Loucy (cell line): ENCODE measurements at regions not wholly inside any gene's neighbourhood (a gene's known extent, or its start where the extent isn't known, plus 50 kb on each side); places are given as distances from the start of the nearest gene placed in this dataset.

Experiments used
- H2AFZ ChIP-seq: fragments of 200-600 bp; sonication (generic); 2 replicates; pipeline ENCODE4 v1.6.0; 2016; ENCODE audit warnings: antibody characterized with exemption, mild to moderate bottlenecking, low read length, moderate library complexity
- H3F3A ChIP-seq: fragments of 200-600 bp; 2 replicates; pipeline ENCODE4 v1.6.0; 2016; ENCODE audit warnings: antibody characterized with exemption, low read depth, mild to moderate bottlenecking
- H3K27me3 ChIP-seq: fragments of 200-600 bp; sonication (generic); 2 replicates; pipeline ENCODE4 v1.6.1; 2014; ENCODE audit warnings: low read length, mild to moderate bottlenecking; ENCODE audit not compliant: insufficient read depth, poor library complexity, severe bottlenecking
- H3K36me3 ChIP-seq: fragments of 200-600 bp; sonication (generic); 2 replicates; pipeline ENCODE4 v1.6.1; 2016; ENCODE audit warnings: low read length; ENCODE audit not compliant: insufficient read depth
- H3K4me1 ChIP-seq: fragments of 200-600 bp; sonication (generic); 2 replicates; pipeline ENCODE4 v1.5.1; 2014; ENCODE audit warnings: low read length, mild to moderate bottlenecking; ENCODE audit not compliant: insufficient read depth, poor library complexity, severe bottlenecking
- H3K4me2 ChIP-seq: fragments of 200-600 bp; sonication (generic); 2 replicates; pipeline ENCODE4 v1.6.0; 2014; ENCODE audit warnings: antibody characterized with exemption, low read length, low read depth, mild to moderate bottlenecking; ENCODE audit not compliant: poor library complexity, severe bottlenecking
- H3K4me3 ChIP-seq: fragments of 200-600 bp; sonication (generic); 2 replicates; pipeline ENCODE4 v1.5.1; 2014; ENCODE audit warnings: low read length, mild to moderate bottlenecking, mixed read lengths; ENCODE audit not compliant: poor library complexity, severe bottlenecking
- H3K79me2 ChIP-seq: fragments of 200-600 bp; sonication (generic); 2 replicates; pipeline ENCODE4 v1.6.1; 2014; ENCODE audit warnings: low read length; ENCODE audit not compliant: insufficient read depth
- H3K9ac ChIP-seq: fragments of 200-600 bp; sonication (generic); 2 replicates; pipeline ENCODE4 v1.6.0; 2014; ENCODE audit warnings: mild to moderate bottlenecking, low read depth, low read length, moderate library complexity; ENCODE audit not compliant: poor library complexity, severe bottlenecking
- H3K9me2 ChIP-seq: fragments of 200-600 bp; sonication (generic); replicated peaks from 2 replicates; pipeline ENCODE4 v1.6.1; 2016; ENCODE audit warnings: low read depth, low read length, mixed read lengths
- H3K9me3 ChIP-seq: fragments of 200-600 bp; sonication (generic); 2 replicates; pipeline ENCODE4 v1.6.1; 2014; ENCODE audit warnings: mild to moderate bottlenecking, antibody characterized with exemption, low read length, low read depth; ENCODE audit not compliant: insufficient read depth
- H4K20me1 ChIP-seq: fragments of 200-600 bp; sonication (generic); 2 replicates; pipeline ENCODE4 v1.6.0; 2014; ENCODE audit warnings: antibody characterized with exemption, low read length, mild to moderate bottlenecking; ENCODE audit not compliant: insufficient read depth, poor library complexity, severe bottlenecking
- CTCF ChIP-seq: fragments of 200-600 bp; sonication (generic); conservative IDR thresholded peaks from 2 replicates; pipeline ENCODE4 v1.5.1; 2014; ENCODE audit warnings: mild to moderate bottlenecking, antibody characterized with exemption, low read length
- EZH2phosphoT487 ChIP-seq: fragments of 200-600 bp; IDR thresholded peaks from 2 replicates; pipeline ENCODE4 v1.6.1; 2018; ENCODE audit warnings: antibody characterized with exemption, mild to moderate bottlenecking, moderate library complexity, borderline replicate concordance

GRCh38 chr12:13380297-13380696 lies 183.8 kb downstream of the EMP1 start:
- no peaks in the 10 kb centered on the region for H3F3A ChIP-seq
- no peaks in the 10 kb centered on the region for H3K79me2 ChIP-seq
- no peaks in the 10 kb centered on the region for H4K20me1 ChIP-seq
- H3K9me3 ChIP-seq: no peaks in the 10 kb centered on the region
- no peak overlapping the region for H2AFZ ChIP-seq
- H3K9ac ChIP-seq: no peak overlapping the region
- H3K9me2 ChIP-seq: no peaks in the 10 kb centered on the region
- H3K4me2 ChIP-seq: no peak overlapping the region
- H3K27me3 ChIP-seq: no peaks in the 10 kb centered on the region
- H3K36me3 ChIP-seq: no peaks in the 10 kb centered on the region
- no peak for TF ChIP-seq CTCF
- no peak for TF ChIP-seq EZH2phosphoT487
- H3K4me1 ChIP-seq: no peaks in the 10 kb centered on the region
- H3K4me3 ChIP-seq: no peak overlapping the region

GRCh38 chr12:13379531-13380188 lies 183.1 kb downstream of the EMP1 start:
- H3K9me2 ChIP-seq: no peaks in the 10 kb centered on the region
- H3K36me3 ChIP-seq: no peaks in the 10 kb centered on the region
- H3K4me2 ChIP-seq: no peak overlapping the region
- no peaks in the 10 kb centered on the region for H3K4me1 ChIP-seq
- no peak overlapping the region for H3K4me3 ChIP-seq
- no peaks in the 10 kb centered on the region for H3K79me2 ChIP-seq
- TF ChIP-seq EZH2phosphoT487: no peak
- no peak for TF ChIP-seq CTCF
- H3K27me3 ChIP-seq: no peaks in the 10 kb centered on the region
- no peaks in the 10 kb centered on the region for H3F3A ChIP-seq
- H3K9me3 ChIP-seq: no peaks in the 10 kb centered on the region
- H2AFZ ChIP-seq: no peak overlapping the region
- no peak overlapping the region for H3K9ac ChIP-seq
- H4K20me1 ChIP-seq: no peaks in the 10 kb centered on the region

- no peak overlapping the region for H2AFZ ChIP-seq
- H3K9me3 ChIP-seq: no peaks in the 10 kb centered on the region
- H3K4me3 ChIP-seq: no peak overlapping the region
- no peak overlapping the region for H3K4me2 ChIP-seq
- H3K9me2 ChIP-seq: no peaks in the 10 kb centered on the region
- H3K36me3 ChIP-seq: no peaks in the 10 kb centered on the region
- no peaks in the 10 kb centered on the region for H4K20me1 ChIP-seq
- TF ChIP-seq EZH2phosphoT487: no peak
- no peak for TF ChIP-seq CTCF
- H3K9ac ChIP-seq: no peak overlapping the region
- no peaks in the 10 kb centered on the region for H3K79me2 ChIP-seq
- H3K27me3 ChIP-seq: peaks cover 4% of the 10 kb centered on the region
- H3K4me1 ChIP-seq: no peaks in the 10 kb centered on the region
- no peaks in the 10 kb centered on the region for H3F3A ChIP-seq
Observed at GRCh38 chr12:13377698-13378097, 181.2 kb downstream of the EMP1 start.
